ENCODE measurements at regions not wholly inside any gene's neighbourhood (a gene's known extent, or its start where the extent isn't known, plus 50 kb on each side); places are given as distances from the start of the nearest gene placed in this dataset.

DNA sequence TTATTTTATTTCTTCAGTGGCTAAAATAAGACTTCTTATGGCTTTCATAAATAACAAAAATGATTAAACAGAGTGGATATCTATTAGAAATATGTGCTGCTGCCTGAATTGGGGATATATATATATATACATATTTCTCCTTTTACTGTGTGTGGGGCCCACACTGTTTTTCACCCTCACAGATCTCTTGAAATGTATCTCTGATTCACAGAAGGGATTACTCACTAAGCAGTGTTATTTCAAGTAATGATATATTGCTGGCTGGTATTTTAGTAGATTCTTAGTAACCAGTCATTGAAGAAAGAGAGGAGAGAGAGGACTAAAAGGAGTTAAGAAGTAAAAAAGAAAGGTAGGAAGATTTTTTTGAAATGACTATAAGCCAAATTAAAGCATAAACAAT is 308.6 kb upstream of the NRP1 start:
- DNase-seq: peak; percentile 90

DNA sequence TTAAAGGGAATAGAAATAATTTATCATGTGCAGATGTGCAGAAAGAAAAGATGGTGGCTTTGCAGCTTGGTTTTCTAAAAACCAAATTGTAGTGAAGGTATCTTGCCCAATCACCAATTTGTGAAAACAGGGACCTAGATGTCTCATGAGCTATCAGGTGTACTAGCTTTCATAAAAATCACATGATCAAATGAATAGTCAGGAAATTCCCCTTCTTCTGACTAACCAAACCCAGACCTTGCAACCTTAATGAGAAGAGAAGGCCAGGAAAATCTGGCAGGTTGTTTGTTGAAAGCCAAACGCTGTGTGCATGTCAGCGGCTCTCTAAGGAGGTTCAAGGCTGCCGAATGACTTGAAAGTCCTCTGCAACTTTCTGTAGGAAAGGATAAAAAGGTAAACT is 304.4 kb upstream of the NRP1 start:
- DNase-seq: no peak

DNA sequence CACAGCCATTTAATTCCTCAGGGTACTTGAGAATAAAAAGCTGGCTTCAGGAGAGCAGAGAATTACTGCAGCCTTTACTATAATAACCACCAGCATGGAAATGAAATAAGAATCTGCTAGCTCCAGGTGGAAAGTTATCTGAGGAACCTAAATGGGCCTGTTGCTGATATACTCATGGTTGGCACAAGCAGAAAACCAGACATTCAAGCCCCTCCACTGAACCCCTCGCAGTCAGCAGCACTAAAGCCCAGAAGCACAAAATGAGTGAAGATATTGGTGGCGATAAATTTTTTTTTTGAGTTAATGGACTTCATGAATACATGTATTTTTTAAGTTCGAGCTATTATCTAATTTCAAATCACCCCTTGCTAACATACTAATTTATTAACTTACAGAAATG is 303.9 kb upstream of the NRP1 start:
- DNase-seq: no peak

DNA sequence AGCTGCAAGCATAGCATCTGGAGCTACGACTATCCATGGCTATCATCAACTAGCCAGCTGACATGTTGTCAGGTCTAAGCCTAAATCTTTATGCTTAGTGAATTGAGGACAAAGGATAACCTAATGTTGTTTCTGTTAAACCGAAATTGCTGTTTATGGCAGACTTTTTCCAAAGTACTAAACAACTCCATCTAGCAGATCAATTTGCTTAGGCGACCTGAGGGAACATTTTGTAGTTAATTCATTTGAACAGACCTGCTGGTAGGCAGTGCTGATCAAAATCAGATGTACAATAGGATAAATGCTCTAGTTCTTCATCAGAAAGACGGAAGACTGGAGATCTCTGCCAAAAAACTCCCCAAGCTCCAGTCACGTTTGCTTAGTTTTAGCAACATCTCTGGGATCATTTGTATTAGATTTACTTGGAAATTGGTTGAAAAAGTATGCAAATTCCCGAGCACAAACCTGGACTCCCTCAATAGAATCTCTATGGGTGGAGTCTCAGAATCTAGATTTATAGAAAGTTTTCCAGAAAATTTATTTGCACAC is 301.6 kb upstream of the NRP1 start:
- DNase-seq: no peak

DNA sequence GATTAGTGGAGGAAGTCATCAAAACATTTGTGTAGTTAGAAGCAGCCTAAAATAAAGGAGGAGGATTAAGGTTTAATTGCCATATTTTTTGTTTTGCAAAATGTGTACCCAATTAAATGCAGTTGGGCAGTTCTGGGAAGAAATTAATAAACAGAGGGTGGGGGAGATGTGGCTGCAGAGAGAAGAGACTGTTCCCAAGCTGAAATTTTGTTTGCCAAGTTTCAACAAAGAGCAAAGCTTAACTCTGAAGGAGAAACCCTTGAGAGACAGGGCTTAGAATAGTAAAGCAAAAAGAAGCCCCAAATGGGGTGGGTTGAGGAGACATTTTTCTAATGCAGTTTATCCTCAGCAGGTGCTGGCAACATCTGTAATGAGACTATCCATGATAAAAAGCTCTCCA is 298.0 kb upstream of the NRP1 start:
- DNase-seq: no peak

DNA sequence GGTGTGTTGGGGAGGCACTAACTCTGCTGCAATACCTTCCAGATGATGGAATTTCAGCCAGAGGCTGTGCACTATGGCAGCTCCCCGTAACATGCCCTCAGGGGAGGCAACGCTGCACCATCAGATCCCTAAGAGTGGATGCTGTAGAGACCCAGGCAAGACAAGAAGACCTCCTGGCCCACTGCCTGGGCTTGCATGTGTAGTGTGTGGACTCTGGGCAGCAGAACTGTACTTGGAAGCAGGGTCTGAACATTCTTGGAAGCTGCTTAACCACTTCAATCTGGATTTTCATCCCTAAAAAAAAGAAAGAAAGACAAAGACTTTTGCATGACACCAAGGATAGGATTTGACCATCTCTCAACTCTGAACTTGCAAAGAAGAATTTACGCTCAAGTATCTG is 297.5 kb upstream of the NRP1 start:
- DNase-seq: no peak

DNA sequence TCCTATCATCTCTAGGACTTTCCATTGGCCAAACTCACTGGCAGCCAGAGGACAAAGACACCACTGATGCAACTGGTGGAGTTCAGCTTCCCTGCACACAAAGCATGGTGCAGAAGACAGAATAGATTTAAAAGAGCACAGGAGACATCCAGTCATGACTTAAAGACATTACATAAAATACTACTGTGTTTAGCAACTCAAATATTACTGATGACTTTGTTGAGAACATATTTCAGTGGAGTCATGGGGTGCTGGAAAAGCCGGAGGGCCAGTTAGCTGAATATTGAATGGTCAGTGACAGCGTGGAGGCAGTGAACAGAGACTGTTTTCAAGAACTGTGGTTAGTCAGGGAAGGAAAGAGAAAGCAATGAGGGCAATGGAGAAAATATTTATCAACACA is 296.3 kb upstream of the NRP1 start:
- no peak for DNase-seq

DNA sequence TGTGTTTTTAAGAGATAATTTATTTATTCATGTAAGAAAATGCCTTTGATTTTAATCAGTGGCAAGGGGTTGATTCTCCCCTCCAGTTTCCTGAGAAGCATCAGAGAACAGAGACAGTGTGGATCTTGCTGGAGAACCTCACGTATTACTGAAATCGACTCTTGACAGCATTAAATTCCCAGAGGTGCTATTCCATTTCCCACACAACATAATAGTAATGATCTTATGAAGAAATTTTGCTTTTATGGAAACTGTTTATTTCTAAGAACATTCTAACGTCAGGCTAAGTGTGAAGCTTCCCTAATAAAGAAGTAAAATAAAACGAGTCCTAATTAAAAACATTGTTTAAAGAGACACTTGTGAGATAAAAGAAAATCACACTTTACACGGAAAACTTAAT is 293.1 kb upstream of the NRP1 start:
- no peak for DNase-seq

DNA sequence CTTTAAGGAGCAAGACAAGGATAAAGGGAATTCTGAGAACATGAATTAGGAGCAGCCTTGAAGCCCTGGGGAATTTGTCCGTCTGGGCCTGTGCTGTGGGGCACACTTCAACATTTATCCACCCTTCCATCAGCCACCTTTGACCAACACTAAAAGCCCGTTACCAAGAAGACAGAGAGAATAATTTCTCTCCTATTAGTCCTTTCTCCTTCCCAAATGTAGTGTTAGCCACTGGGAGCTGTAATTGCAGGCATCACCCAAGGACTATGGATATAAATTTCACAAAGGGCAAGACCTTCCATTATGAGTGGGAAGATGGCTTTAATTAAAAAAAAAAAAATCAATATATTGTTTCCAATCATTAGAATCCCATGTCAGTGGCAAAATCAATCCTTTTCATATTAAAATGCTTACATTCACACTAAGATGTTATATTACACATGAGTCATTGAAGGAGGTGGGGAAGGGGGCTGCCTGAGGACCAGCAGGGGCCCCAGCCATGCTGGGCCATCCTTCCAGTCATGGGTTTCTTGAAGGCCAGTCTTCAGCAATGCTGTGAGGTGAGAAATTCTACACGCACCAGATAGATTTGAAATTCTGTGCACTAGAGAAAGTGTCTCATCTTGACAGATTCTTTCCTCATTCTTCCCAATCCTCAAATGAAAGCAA is 292.5 kb upstream of the NRP1 start:
- DNase-seq: no peak

DNA sequence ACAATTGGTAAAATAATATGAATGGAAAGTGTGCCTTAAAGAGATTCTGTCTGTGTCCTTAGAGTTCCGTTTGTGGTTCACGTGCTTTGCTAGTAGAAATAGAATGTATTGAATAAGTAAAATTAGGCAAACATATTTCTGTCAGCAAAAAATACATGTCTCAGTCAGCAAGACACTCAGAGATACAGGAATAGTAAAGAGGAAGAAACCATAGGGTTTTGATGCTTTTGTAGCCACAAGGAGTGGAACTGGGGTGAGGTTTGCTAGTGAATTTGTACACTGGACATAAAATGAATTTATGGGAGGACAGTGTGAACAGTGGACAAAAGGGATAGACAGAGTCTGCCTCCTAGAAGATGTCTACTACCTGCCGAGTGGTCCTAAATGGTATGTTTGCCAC is 289.2 kb upstream of the NRP1 start:
- DNase-seq: no peak

DNA sequence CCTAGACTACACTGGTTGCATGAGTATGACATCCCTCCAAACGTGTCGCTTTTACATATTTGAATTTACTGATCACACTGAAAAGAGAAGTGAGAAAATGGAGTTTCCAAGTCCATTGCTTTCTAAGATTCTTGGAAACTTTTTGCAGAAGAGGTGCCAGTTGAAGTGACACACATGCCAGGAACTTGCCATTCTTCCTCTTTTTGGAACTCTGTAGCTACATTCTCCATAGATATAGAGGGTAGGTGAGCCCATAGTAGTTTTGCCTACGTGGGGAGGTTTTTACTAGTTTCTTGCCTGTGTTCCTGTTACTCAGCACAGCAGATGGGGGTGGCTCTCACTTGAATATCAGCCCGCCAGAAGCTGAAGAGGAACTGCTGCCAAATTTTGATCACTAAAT is 286.6 kb upstream of the NRP1 start:
- DNase-seq: no peak

DNA sequence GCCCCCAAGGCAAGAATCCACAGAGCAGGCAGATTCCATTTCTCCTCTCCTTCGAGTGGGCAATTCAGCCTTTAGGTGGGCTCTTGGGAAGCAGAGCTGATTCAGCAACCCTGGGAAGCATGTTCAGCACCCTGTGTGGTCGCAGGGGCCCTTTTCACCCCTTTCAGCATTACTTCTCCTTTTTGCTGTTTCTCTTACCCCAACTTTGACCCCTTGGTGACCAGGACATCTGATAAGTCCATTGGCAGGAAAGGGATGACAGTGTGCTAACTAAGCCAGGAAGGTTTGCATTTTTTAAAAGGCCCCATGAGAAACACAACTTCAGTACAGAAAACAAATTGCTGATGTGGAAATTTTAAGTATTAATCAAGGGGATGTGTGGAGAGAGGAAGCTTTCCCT is 283.7 kb upstream of the NRP1 start:
- no peak for DNase-seq

DNA sequence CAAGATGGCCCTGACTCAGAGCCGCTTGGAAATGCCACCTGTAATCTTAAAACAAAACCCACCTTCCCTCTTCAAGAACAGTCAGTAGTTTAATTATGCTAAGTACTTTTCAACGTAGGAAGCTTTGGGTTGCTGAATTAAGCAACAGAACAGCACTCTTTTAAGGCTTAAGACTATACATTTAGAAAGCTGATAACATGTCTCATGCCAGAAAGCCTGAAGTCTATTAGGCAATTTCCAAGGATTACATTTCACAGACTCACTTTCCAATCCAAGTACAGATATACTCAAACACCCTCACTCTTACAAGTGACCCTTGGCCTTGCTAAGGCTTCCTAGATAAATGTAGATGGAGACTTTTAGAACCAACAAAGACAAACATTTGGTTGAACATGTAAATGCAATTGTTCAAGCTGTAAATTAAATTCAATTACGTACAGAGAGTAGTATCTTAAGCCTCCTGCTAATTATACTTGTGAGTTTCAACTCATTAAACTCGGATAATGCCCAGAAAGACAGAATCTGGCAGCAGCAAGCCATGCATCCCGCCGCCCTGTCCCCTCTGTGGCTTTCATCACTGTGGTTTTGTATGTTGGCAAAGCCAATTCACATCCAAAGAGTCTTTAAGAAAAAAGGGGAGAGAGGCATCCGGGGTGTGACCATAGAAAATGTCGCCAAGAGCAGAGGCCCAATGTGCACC is 283.1 kb upstream of the NRP1 start:
- no peak for DNase-seq

DNA sequence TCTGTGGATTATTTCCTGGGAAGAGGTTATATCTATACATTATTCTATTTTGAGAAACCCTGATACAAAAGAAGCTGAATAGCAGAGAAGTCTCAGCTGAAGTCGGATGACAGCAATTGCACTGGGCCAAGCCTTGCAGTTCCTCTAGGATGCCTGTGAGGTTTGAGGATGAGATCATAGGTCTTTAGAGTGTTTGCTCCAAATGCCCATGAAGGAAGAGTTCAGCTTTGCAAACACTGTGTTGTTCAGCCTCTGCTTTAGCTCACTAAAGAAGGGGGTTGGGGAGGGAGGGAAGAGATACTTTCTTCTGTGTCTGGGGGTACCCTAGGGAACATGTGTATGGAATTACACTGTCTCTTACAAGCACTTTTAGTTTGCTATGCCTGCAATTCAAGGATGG is 282.5 kb upstream of the NRP1 start:
- peak; percentile 2 for DNase-seq

DNA sequence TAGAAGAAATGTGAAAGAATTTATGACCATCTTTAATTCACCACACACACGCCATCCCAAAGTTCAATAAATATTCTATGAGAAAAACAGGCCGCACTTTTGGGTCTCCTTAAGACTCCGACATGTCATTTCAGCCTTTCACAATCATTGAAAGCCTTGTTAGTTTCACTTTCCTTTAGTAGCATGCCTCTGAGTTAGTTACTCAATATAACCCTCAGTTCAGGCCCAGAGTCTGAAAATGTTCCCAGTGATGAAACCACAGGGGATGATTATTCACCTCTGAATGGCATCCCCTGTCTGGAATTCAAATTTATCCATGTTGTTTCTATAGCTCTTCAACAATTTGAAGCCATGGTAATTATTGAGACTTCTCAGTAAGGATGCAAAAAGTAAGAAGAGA is 278.1 kb upstream of the NRP1 start:
- DNase-seq: peak; percentile 56

DNA sequence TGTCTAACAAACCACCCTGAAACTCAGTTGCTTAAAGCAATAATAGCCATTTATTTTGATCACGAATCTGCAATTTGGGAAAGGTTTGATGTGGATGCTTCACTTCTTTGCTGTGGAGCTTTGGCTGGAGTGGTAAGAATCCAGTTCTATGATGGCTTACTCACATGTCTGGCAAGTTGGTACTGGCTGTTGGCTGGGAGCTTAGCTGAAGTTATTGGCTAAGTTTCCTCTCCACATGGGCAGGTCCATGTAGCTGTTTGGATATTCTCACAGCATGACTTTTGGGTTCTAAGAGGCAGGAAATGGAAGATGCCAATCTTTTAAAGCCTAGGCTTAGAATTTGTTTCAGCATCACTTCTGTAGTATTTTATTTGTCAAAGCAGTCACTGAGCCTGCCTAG is 277.6 kb upstream of the NRP1 start:
- DNase-seq: no peak

DNA sequence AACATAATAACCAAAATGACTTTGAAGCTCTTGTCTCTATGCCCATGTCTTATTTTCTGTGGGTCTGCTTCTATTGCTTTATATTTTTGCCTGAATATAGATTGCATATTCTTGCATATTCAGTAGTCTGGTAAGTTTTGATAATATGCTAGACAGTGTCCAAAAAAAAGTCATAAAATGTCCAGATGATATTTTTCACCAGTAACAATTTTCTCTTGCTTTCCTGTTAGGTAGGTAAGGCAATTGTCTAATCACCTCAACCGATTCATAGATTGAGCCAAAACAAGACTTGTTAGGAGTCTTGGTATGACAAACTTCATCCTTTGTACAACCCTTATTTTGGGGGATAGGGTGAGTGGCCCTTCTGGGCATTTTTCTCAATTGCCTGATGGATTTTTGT is 277.0 kb upstream of the NRP1 start:
- DNase-seq: no peak

DNA sequence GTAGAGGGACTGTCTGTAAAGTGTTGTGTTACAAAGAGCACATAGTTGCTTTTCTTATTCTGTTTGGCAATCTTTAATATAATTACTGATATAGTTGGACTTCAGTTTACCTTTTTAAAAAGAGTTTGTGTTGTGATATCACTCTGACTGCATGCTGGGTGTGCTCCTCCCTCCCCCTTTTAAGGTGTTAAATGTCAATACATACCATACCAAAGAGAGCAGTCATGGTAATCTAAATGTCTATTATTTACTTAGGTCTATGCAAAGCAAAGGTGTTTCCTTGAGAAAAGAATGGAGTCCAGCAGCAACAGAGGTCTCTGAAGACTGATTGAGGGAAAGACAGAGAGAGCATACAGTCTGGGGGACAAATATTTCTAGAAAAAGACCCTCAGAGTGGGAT is 275.1 kb upstream of the NRP1 start:
- DNase-seq: no peak

DNA sequence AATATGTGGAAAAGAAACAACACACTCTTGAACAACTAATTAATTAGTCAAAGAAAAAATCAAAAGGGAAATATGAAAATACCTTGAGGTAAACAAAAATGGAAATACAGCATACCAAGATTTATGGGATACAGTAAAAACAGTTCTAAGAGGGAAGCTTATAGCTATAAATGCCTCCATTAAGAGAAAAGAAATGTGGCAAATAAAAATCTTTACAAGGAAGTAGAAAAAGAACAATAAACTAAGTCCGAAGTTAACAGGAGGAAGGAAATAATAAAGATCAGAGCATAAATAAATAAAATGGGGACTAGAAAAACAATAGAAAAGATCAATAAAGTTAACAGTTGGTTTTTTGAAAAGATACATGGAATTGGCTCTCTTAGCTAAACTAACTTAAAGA is 267.8 kb upstream of the NRP1 start:
- no peak for DNase-seq

DNA sequence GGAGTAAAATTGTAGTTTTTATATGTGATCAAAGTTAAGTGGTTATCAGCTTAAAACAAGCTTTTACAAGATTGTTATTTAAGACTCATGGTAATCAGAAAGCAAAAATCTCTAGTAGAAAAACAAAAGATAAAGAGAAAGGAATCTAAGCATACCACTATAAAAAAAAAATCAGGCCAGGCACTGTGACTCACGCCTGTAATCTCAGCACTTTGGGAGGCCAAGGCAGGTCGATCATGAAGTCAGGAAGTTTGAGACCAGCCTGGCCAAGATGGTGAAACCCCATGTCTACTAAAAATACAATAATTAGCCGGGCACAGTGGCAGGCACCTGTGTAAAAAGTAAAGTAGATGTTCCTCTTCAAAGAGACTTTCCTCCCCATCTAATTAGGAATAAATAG is 265.9 kb upstream of the NRP1 start:
- DNase-seq: peak; percentile 61

DNA sequence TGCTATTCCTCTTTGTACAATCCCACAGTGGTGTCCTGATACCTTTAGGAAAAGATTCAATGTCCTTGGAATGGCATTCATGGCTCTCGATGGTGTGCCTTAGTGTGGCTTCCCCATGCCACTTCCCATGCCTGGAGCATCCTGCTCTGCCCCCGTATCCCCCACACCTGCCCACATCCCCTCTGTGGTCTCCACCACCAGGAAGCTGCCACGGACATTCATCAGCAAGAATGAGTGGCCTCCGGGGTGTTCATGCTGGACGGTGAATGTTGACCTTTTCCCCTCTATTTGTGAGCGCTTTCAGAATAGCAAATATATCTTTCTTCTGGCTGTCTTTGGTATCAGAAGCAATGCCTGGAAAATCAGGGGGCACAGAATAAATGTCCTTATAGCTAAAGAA is 262.0 kb upstream of the NRP1 start:
- no peak for DNase-seq

DNA sequence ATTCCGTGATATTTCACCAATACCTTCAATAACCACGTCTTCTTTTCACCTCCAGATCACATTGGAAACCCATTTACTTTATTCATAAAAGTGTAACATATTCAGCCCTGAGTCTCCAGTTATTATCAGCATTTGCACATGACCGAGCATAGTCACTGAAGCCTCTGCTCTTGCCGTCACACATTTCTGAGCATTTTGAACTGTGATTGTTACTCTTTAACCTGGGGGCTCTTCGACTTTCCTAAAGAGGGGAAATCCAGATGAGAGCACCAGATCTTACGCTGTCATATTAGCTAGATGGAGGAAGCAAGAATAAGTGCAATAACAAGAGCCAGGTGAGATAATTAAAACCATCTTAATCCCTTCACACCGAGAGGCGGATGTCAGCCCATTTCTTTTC is 260.0 kb upstream of the NRP1 start:
- no peak for DNase-seq

DNA sequence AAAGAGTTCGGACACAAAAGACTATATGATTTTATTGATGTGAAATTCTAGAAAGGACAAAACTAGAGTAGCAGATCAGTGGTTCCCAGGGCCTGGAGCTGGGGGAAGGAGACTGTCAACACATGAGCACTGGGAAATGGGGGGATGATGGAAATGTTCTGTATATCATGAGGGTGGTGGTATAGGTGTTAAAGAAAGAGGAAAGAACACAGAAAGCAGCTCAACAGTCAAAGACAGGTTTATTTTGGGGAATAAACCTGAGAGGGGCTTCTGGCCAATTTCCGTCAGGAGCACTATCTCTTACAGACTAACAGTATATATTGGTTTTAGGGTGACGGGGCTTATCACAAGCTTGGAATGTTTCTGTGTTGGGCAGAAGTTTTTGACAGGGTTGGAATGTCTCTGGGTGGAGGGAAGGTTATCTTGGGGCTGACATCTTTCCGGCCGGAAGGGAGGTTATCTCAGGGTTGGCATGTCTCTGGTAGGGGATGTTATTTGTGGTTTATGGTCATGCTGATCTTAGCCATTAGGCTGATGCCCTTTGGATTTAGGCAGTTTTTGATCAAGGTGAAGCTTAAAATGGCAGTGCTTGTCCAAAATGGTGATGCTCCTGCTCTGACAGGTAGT is 254.6 kb upstream of the NRP1 start:
- no peak for DNase-seq

DNA sequence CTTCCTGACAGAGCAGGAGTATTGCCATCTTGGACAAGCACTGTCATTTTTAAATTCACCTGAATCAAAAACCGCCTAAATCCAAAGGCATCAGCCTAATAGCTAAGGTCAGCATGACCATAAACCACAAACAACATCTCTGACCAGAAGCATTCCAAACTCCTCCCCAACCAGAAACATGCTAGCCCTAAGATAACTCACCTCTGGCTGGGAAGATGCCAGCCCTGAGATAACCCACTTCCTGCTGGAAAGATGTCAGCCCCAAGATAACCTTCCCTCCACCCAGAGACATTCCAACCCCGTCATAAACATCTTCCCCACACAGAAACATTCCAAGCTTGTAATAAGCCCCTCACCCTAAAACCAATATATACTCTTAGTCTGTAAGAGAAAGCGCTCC is 250.1 kb upstream of the NRP1 start:
- peak; percentile 5 for DNase-seq

Measured in fibroblast of skin of back (primary cell).